SH-SY5Y (cell line): ENCODE measurements at regions not wholly inside any gene's neighbourhood (a gene's known extent, or its start where the extent isn't known, plus 50 kb on each side); places are given as distances from the start of the nearest gene placed in this dataset.

Source experiments
- GATA2 ChIP-seq: IDR thresholded peaks from 2 replicates; pipeline ENCODE4 v1.6.1; 2011; ENCODE audit warnings: mild to moderate bottlenecking, low read depth, low read length
- GATA3 ChIP-seq: IDR thresholded peaks from 2 replicates; pipeline ENCODE4 v1.6.1; 2011; ENCODE audit warnings: low read depth, mild to moderate bottlenecking, low read length, moderate library complexity

DNA sequence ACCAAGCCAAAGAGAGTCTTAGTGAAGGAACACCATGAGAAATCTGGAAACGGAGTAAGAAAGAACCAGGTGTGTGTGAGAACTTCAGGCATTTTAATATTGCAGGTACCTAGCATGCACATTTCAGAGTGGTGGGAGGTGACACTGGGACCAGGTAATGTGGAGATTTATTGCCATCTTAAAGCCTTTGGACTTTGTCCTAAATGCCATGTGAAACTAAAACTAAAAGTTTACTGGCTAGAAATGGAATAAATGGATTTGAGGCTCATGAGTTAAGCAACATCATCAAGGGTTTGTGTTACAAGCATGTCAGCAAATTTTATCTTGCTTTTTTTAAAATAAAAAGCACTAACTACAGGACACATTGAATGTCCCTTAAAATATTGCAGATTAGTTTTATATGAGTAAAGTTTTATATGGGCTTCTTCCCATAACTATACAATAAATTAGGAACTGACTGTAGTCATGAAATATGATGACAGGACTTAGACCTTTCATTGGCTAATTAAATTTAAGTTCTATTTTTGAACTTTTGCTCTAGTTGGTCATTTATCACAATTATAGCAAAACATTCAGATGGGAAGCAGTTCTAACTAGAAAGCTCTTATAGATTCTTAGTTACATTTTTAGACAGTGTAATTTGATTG lies 721.1 kb upstream of the NOVA1 start:
- TF ChIP-seq GATA2, result no peak
- no peak for TF ChIP-seq GATA3
